ENCODE measurements at regions not wholly inside any gene's neighbourhood (a gene's known extent, or its start where the extent isn't known, plus 50 kb on each side); places are given as distances from the start of the nearest gene placed in this dataset.

DNA sequence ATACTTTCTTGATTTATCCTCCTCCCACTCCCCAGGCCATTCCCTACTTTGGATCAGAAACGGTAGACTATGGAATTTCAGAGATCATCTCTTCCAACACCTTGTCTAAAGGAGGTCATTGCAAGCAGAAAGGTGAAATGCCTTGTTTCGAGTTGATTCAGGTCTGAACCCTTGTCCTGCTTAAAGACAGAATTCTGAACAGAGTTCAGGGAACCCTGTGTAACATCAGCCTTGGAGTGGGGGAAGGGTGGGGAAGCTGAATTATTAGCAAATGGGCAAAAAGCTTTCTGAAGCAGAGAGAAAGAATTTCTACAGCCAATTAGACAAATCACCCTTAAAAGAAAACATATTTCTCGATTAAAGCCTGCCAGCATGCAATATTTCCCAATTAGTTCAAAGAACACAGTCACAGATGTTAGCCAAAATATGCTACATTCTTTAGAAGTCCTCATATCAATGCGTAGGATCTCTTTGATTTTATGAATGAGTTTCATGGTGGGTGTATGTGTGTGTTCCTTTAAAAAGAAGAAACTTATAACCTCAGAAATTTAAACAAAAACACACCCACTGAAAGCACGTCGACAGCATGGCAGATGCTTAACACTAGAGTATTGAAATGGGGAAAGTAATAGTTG is 353.1 kb downstream of the RND3 start:
- no TSS peak for BruUV-seq (replicated peaks)
- intact Hi-C loops (cut with micrococcal nuclease): no loop called here

More for the DNA sequence above, 353.1 kb downstream of the RND3 start:
- H3K27ac ChIP-seq (ENCODE audit: insufficient read depth, low read depth, low read length): peak overlapping the region; percentile 90
- no peak for TF ChIP-seq POLR2A (IDR thresholded peaks at IDR 0.05; ENCODE audit: low read depth, low read length)
- no peak for TF ChIP-seq MYC (IDR thresholded peaks at IDR 0.05; ENCODE audit: low read depth, low read length)
- TF ChIP-seq POLR2AphosphoS5 (IDR thresholded peaks at IDR 0.05; ENCODE audit: insufficient read depth, low read depth, low read length): no peak
- TF ChIP-seq, protein P1, sequence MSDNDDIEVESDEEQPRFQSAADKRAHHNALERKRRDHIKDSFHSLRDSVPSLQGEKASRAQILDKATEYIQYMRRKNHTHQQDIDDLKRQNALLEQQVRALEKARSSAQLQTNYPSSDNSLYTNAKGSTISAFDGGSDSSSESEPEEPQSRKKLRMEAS (IDR thresholded peaks at IDR 0.05; ENCODE audit: insufficient read depth, insufficient read length): no peak
- TF ChIP-seq, protein P2, sequence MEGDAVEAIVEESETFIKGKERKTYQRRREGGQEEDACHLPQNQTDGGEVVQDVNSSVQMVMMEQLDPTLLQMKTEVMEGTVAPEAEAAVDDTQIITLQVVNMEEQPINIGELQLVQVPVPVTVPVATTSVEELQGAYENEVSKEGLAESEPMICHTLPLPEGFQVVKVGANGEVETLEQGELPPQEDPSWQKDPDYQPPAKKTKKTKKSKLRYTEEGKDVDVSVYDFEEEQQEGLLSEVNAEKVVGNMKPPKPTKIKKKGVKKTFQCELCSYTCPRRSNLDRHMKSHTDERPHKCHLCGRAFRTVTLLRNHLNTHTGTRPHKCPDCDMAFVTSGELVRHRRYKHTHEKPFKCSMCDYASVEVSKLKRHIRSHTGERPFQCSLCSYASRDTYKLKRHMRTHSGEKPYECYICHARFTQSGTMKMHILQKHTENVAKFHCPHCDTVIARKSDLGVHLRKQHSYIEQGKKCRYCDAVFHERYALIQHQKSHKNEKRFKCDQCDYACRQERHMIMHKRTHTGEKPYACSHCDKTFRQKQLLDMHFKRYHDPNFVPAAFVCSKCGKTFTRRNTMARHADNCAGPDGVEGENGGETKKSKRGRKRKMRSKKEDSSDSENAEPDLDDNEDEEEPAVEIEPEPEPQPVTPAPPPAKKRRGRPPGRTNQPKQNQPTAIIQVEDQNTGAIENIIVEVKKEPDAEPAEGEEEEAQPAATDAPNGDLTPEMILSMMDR (IDR thresholded peaks at IDR 0.05; ENCODE audit: extremely low read depth in 1 of 2, insufficient read depth in 1 of 2, low read depth in 1 of 2, low read length in 2 of 2): no peak
- no peak for TF ChIP-seq EZH2 (IDR thresholded peaks at IDR 0.05; ENCODE audit: borderline replicate concordance, low read depth, low read length, severe bottlenecking)
- no peak for TF ChIP-seq JUN (IDR thresholded peaks at IDR 0.05; ENCODE audit: borderline replicate concordance, insufficient read depth, insufficient read length, low read depth)
- no peak for TF ChIP-seq GATA2 (IDR thresholded peaks at IDR 0.05; ENCODE audit: insufficient read depth, insufficient read length, low read depth, low read length)
- no peak for TF ChIP-seq FOS (IDR thresholded peaks at IDR 0.05; ENCODE audit: borderline replicate concordance, insufficient read depth, low read length)
- peak overlapping the region; percentile 10 for H3K9ac ChIP-seq (replicated peaks; ENCODE audit: extremely low read depth, insufficient read depth, low read length)
- no peaks in the 10 kb centered on the region for H3K27me3 ChIP-seq (ENCODE audit: control insufficient read depth in 2 of 2, insufficient read depth in 2 of 2, low read length in 2 of 2)
- ChIA-PET POLR2A (interaction anchor here (1.2 kb wide), 1 partner anchor 8 kb away, joined by 5 read pairs; no protein-coding TSS in a partner anchor), CTCF (interaction anchor here (1.1 to 1.5 kb wide), 3 partner anchors 8 to 291 kb away, joined by 3 to 6 read pairs (median 4); no protein-coding TSS in a partner anchor)
- FAIRE-seq (no peak), DNase-seq (ENCODE audit: low read depth, low spot score) (no peak)
- H2AFZ ChIP-seq (ENCODE audit: low read depth, low read length): no peak overlapping the region
- no peak overlapping the region for H3K4me2 ChIP-seq (ENCODE audit: insufficient read depth, low read length)
- no peaks in the 10 kb centered on the region for H3K36me3 ChIP-seq (ENCODE audit: control insufficient read depth in 2 of 2, extremely low read depth in 1 of 2, insufficient read depth in 2 of 2, low read length in 2 of 2)
- H3K4me1 ChIP-seq (ENCODE audit: control insufficient read depth, extremely low read depth, insufficient read depth, low read length): peaks cover 17% of the 10 kb centered on the region
- no peaks in the 10 kb centered on the region for H3K9me1 ChIP-seq (replicated peaks; ENCODE audit: control insufficient read depth, extremely low read depth, insufficient read depth, low read length)
- no peaks in the 10 kb centered on the region for H4K20me1 ChIP-seq (replicated peaks; ENCODE audit: control insufficient read depth, extremely low read depth, insufficient read depth, low read length)
- H3K79me2 ChIP-seq (ENCODE audit: control insufficient read depth, insufficient read depth, low read length): no peaks in the 10 kb centered on the region
- H3K9me3 ChIP-seq (replicated peaks; ENCODE audit: control insufficient read depth, insufficient read depth, low read length): no peaks in the 10 kb centered on the region
- no peak overlapping the region for H3K4me3 ChIP-seq (replicated peaks in 1 of 3; ENCODE audit: insufficient read depth in 1 of 3, low read depth in 1 of 3, low read length in 3 of 3)
- dilution Hi-C loops (cut with MboI; ENCODE audit: extremely low pct_ligation_motif_present, low sequenced_read_pairs): loop anchor here (25.0 kb wide), 1 partner anchor 353 kb away; the partner anchor contains the start of gene RND3
